ENCODE measurements at regions not wholly inside any gene's neighbourhood (a gene's known extent, or its start where the extent isn't known, plus 50 kb on each side); places are given as distances from the start of the nearest gene placed in this dataset.

DNA sequence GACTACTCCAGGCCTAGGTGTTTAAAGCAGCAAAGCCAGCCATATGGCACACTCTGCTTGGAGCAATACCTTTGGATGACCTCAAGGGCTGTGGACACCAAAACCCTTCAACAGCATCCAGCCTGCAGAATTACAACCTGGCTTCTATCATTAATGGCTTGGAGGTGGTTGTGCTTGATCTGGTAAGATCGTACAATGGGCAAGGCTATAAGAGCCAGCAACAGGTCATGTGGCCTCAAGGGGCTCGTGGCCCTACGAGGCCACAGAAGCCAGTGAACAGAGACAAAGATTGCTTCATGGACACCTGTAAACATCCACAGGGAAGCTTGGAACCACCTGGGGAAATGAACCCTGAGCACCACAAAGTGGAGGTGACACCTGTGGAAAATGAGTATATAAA is 657.3 kb downstream of the BCL11B start:
- intact Hi-C loops (cut with micrococcal nuclease) = no loop called here

DNA sequence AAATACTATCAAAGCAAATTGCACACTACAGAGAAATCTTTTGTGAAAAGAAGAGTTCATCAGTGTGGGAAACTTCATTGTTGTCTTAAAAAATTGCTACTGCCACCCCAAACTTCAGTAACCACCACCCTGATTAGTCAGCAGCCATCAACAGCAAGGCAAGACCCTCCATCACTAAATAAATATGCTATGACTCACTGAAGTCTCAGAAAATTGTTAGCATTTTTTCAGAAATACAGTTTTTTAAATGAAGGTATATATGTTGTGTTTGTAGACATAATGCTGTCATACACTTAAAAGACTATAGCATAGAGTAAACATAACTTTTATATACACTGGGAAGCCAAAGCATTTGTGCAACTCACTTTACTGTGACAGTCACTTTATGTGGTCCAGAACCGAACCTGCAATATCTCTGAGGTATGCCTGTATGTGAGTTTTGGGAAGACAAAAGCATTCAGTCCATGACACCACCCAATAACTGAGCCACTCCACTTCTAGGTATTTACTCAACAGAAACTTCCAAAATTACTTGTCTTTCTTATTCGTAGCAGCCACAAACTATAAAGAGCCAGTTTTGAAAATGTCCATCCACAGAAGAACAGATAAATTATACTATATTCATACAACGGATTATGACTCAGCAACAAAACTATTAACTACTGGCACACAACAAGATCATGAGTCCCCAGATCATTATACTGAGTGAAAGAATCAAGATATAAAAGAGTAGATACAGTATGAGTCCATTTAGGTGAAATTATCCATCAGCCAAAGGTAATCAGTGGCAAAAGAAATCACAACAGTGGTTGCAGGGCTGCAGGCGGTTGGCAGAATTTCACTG is 649.6 kb downstream of the BCL11B start:
- intact Hi-C loops (cut with micrococcal nuclease) = no loop called here

DNA sequence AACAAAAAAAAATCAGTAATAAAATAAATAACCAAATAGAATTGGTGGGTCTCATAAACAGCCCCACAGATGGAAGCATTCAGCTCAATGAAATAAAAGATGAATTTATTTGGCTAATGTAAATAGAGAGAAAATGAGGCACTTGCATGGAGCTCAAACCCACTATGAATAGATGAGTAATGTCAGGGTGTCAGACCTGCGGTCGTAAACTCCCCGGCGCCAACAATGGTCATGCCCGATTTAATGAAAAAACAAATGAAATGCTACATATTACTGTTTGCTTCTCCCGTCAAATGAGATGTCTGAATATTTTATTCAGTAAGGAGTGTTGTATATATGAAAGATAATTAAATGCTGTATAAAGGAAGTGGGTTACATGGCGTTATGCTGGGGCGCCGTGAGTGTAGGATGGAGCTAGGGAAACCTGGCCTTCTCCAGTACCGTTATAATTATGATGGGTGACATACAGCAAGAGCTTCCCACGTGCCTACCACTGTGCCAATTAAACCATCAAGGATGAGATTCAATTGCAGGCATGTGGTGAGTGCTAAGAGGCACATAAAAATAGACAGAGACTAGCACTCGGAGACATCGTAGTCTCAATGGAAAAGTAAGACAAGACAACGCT is 648.1 kb downstream of the BCL11B start:
- intact Hi-C loops (cut with micrococcal nuclease) = no loop called here

DNA sequence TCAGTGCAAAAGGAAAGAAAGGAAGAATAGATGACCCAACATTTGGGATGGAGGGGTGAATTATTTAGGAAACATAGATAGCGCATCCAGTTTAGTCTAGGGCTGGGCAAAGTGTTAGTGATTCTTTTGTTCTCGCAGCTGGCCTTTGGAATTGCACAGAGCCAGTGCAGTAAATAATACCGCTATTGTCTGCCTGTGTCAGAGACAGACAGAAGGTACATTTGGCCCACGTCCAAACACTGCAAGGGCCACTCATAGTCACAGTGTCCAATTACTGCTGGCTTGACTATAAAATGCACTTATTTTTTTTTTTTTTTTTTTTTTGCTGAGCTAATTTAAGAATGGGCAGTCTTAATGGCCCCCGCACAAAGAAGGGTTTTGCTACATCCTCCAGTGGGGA is 638.6 kb downstream of the BCL11B start:
- intact Hi-C loops (cut with micrococcal nuclease) = no loop called here

DNA sequence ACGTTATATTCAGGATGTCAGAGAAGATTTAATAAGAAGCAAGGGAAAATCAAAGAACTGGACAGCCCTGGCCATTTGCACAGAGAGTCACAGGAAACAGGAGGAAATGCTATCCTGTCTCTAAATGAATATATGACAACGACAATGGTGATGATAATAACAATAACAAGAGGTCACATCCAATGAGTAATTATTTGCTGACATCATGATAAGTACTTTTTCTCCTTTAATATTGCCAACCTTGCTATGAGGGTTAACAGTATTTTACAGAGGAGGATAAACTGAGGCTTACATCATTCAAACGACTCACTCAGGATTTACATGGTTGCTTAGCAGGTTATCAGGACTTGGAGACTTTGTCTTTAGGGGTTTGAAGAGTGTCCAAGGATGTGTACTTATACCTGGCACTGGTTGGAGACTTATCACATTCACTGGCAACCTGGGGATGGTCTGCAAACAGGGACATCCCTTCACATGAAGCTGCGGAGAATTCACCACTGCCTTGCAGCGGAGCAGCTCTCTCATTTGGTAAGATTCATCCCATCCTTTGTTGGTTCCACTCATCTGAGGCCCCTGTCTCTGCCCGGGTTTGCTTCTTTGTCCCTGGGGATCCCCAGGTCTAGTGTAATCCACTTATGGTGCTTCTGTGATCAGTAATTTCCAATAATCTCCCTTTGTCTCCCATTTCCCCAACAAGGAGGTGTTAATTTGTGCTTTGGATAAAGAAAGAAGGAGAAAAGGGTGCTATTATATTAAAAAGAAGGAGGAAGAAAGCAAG is 637.8 kb downstream of the BCL11B start:
- intact Hi-C loops (cut with micrococcal nuclease) = no loop called here

DNA sequence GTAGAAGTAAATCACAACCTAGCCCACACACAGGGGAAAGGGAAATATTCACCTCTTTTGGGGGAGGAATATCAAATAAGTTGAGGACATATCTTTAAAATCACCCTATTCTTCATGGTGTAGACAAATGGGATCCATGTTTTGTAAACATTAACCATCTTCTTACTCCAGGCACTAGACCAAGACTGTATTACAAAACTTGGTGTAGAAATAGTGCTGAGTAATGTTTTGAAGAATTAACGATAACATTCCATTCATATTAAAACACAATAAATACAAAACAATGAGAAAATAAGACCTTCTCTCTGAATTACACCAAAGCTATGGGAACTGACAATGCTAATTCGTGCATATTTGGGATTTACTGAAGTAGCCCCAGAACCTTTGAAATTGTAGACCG is 633.6 kb downstream of the BCL11B start:
- intact Hi-C loops (cut with micrococcal nuclease) = no loop called here

DNA sequence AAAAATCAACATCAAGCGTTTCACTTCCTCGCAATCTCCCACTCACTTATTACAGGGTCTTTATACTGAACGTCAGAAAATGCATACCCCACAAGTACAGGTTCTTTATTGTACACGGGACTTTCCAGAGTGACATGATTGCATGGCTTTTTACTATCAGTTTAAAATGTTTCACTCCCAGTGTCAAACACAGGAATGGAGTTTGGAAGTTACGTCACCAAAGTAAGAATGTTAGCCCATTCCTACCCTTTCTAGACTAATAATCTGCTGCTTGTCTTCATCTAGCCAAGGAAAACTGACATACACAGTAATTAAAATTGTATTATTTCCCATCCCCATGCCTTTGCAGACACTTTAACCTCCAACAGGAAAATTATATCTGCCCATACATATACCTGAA is 624.2 kb downstream of the BCL11B start:
- intact Hi-C loops (cut with micrococcal nuclease) = no loop called here

DNA sequence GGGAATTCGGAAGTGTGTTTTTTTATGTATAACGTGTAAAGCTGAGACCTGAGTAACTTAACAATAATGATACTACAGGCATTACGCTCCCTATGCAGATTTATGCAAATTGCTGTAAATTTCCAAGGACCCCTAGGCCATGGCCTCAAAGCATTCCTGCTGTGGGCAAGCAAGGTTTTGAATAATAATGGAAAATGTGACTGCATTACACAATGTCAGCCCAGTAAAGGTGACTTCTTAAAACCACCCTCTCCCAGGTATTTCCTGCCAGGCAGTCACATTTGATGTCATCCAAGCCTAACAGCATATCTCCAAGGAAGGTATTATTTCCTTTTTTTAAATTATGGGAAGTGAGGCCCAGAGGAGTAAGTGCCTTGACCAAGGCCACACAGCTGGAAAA is 621.0 kb downstream of the BCL11B start:
- intact Hi-C loops (cut with micrococcal nuclease) = no loop called here

DNA sequence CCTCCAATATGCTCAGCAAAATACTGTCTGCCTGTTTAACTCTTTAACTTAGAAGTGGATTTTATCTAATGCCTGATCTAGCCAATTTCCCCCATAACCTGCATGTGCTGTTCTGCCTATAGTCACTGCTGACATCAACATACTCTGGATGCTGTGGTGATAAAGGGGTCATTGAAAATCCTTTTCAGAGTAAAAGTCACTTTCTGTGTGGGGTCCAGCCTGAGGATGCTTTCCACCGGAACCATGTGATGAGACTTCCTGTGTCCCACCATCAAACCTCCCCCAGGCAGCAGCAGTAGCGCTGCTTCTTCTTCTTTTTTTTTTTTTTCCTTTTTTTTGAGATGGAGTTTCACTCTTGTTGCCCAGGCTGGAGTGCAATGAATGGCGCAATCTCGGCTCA is 607.0 kb downstream of the BCL11B start:
- intact Hi-C loops (cut with micrococcal nuclease) = no loop called here

DNA sequence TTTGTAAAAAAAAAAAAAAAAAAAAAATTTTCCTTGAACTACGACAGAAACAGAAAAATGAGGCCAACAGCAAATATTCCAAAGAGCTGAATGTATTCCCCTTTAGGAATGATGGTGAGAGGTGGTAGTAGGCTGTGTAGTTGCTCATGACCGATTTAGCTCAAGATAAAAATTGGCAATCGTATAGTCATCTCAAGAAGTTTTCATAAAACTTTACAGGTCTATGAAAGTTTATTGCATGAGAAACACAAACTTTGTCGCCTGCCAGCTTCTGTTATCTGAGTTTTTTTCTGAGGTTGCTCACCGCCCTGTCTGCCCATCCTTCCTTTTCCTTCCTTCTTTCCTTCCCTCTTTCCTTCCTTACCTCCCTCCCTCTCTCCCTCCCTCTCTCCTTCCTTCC is 605.5 kb downstream of the BCL11B start:
- intact Hi-C loops (cut with micrococcal nuclease) = no loop called here

DNA sequence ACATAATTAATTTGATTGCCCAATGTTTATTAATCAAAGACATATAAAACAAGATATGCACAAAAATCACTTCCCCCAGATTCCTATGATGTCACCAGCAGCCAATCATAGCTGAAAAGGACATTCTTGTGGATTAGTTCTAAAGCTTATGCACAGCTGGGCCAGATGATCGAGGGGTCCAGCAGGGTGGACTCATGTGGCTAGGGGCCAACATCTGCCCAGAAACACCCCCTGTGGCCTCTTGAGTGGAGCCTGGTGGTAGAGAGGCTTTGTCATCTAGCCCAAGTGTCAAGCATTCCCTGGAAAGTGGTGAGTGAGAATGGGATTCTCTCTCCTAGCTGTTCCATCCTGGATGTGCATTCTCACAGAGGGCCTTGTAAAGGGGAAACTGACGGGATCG is 590.0 kb downstream of the BCL11B start:
- intact Hi-C loops (cut with micrococcal nuclease) = no loop called here

DNA sequence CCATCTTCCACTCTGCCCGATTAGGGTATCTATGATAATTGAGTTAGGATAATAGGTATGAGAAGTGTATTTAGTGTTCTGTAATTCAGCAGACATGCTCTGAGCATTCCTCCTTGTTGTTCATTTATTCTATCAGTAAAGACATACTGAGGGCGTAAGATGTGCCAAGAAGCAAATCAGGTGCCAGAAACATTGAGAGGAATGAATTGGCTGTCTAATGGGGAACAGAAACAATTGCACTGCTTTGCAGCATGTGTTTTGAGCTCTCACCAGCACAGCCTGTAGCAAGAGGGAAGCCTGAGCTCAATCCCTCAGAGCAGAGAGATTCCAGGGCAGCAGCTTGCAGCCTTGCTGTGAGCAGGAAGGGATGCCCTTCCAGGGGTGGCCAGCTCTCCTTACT is 589.3 kb downstream of the BCL11B start:
- intact Hi-C loops (cut with micrococcal nuclease) = no loop called here

DNA sequence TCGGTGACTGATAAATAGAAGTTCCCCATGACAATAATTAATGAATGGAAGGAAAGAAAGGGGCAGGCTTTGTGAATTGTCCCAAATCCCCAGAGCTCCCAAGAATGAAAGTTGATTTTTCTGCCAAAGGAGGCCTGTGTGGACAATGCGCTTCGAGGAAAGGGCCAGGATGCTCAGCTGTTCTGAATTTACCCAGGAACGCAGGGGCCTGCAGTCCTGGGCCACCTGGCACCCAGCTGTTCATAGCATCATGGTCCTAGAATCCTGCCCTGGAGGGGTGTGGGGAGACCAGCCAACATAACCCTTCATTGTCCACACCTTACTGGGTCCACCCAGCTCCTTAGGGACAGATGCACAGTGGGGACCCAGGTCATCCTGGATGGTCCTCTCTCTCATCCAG is 587.5 kb downstream of the BCL11B start:
- intact Hi-C loops (cut with micrococcal nuclease) = no loop called here

DNA sequence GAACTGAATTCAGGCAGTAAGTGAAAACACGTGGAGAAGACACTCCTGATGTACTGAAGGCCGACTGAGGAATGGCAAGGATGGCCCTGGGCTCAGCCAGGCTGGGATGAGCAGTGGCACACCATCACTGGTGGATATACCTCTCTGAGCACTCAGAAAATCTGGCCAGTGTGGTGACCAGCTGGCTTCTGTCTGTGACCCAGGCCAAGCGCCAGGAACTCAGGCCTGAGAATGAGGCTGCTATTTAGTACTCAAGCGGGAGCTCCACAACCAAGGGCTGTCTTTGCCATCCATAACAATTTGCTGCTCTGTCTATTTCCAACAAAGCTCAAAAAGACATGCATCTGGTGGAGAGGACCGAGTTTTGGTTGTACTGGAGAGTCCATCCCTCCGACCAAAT is 586.3 kb downstream of the BCL11B start:
- intact Hi-C loops (cut with micrococcal nuclease) = no loop called here

DNA sequence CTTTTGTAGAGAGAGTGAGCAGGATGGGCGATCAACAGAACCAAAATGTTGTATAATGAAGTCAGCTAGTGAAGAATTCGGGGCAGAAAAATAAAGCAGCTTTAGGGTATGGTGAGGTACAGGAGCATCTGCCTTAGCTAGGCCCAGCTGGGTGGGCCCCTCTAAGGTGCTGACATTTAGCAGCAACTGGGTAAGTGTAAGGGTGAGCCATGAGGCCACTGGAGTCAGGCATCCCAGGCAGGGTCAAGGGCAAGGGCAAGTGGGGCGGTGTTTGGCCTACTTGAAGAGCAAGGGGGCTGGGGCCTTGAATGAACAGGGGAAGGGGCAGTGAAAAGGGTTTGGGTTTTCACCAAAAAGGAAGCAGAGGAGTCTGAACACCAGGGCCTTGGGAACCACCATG is 583.6 kb downstream of the BCL11B start:
- intact Hi-C loops (cut with micrococcal nuclease) = no loop called here

DNA sequence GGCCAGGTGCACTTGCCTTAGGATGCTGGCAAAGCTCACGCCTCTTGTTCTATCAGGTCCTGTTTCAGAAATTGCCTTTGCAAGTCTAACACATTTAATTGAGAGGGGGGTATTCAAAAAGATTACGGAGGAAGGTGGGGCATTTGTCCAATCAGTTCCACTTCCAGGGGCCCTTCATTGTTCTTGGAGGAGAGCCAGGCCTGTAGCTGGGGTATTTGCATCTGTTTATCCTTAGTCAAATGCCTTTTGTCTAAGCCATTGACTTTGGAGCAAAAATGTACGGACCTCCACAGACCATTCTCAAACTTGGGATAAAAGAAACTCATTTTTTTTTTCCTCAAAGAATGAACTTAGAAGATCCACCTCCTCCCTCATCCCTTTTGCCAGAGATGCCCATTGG is 582.0 kb downstream of the BCL11B start:
- intact Hi-C loops (cut with micrococcal nuclease) = no loop called here

DNA sequence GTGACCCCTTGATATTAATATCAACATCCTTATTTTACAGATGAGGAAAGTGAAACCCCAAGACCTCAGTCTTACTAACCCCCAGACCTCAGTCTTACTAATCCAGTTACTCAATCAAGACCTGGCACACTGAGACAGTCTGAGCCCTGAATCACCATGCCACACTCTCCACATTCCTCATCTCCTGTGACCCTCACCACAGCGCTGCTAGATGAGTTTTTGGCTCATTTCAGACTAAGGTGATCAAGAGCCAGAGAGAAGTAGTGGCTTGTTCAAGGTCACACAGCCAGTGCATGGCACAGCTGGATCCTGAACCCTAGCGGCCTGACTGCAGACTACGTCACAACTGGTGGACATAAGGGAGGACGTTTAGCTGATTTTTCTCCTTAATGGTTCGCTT is 579.2 kb downstream of the BCL11B start:
- intact Hi-C loops (cut with micrococcal nuclease) = no loop called here

DNA sequence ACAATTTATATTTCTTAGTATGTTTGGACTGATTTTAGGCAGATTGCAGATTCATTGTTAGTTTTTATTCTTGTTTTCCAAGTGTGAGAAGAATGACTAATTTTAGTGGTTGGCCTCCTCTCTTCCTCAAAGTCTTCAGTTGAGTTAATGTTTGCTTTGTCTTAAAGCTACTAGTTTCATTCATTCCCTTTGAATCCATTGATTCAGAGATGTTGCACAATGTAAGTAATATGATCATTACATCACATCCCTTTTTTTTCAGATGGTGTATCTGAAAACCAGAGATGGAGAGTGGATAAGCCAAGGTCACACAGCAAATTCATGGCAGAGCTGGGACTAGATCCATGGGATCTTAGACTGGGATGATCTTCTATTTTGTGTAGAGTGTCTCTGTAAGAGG is 577.5 kb downstream of the BCL11B start:
- intact Hi-C loops (cut with micrococcal nuclease) = no loop called here

DNA sequence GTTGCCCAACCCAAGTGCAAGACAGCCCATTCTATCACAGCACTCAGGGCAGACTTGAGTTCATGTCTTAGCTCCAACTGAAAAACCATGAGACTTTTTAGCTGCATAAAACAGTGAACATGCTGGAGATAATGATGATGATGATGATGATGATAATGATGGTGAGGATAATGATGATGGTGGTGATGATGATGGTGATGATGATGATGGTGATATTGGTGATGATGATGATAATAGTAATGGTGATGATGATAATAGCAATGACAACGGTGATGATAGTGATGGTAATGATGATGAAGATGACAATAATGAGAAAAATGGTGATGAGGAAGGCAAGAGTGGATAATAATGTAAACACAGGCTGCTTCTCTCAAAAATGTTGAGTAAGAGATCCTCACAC is 576.2 kb downstream of the BCL11B start:
- intact Hi-C loops (cut with micrococcal nuclease) = no loop called here

DNA sequence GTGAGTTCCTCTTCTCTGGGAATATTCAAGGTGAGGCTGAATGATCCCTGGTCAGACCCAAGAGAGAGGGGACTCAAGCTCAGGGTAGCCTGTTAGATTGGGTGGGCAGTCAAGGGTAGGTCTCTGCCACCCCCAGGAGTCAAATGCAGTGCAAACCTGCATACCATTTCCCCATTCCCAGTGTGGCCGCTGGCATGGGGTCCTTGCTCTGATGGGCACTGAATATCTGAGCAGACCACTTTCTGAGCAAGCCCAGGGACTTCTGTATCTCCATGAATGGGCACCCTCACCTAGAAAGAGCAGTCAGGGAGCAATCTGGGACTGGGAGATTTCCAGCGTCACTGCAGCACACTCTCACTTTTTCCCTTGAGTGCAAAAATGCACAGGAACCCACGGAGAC is 573.7 kb downstream of the BCL11B start:
- intact Hi-C loops (cut with micrococcal nuclease) = no loop called here

DNA sequence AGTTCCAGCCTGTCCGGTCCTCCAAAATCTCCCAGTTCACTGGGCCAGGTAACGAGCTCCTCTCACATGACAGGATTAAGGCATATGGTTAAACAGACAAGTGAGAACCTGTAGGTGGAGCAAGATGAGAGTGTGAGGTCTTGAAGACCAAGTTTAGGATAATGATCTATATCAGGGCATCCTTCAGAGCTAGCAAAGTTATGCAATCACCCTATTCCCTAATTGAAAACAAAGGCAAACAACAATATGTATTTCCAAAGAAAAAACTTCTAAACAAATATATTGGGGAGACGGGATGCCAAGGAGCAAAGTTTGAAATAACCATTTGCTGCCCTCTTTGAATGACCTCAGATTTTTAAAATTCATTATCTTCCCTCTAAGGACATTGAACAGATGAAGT is 571.2 kb downstream of the BCL11B start:
- intact Hi-C loops (cut with micrococcal nuclease) = no loop called here

DNA sequence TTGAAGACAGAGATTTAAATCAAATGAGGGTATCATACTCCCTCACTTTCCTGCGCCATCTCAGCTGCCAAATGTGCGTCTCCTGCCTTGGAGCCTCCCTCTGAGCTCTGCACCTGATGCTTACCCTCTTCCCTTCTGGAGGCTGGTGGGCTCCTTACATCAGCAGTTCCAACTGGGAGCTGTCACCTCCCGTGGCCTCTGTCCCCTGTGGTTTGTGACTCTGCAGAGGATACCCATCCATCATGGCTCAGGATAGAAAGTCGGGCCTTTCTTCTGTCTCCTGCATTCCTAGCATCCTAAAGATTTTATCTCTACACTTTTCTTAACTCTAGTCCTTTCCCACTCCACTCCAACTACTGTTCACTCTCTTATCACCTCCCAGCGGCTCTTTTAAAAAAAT is 570.6 kb downstream of the BCL11B start:
- intact Hi-C loops (cut with micrococcal nuclease) = no loop called here

DNA sequence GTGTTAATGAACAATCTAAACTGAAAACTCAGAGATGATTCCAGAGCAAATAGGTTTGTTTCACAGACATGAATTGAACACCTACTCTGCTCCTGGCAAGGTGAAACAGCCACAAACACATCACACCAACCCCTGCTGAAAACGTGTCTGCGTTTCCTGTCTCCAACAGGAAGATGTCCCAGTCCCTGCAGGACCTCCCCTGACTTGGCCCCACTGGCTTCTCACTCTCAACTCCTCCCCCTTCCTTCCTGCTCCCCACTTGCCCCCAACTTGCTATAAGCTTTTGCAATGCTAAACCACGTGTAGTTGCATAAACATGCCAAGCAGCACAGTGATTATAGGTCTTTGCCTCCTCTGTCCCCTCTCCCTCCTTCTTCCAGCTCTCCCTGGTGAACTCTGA is 567.6 kb downstream of the BCL11B start:
- intact Hi-C loops (cut with micrococcal nuclease) = no loop called here
